ENCODE measurements at regions not wholly inside any gene's neighbourhood (a gene's known extent, or its start where the extent isn't known, plus 50 kb on each side); places are given as distances from the start of the nearest gene placed in this dataset.

- no peak overlapping the region for H3K9ac ChIP-seq (ENCODE audit: insufficient read depth in 1 of 2, low read length in 2 of 2)
- H3K9me3 ChIP-seq (ENCODE audit: control insufficient read depth in 4 of 4, insufficient read depth in 3 of 4, low read length in 3 of 4): peaks cover 0 to 8% (median 0%) of the 10 kb centered on the region in 4 donors
- DNase-seq: no peak
- TF ChIP-seq CTCF (IDR thresholded peaks at IDR 0.05; ENCODE audit: control extremely low read depth, extremely low read depth): no peak
- peaks cover 0 to 4% (median 0%) of the 10 kb centered on the region in 5 donors for H3K4me1 ChIP-seq (ENCODE audit: control insufficient read depth in 5 of 5, insufficient read depth in 5 of 5, low read length in 5 of 5)
- no peaks in the 10 kb centered on the region for H3K27me3 ChIP-seq (ENCODE audit: control insufficient read depth in 3 of 3, insufficient read depth in 3 of 3, low read length in 2 of 3)
- no peak overlapping the region for H3K4me3 ChIP-seq
- ATAC-seq (ENCODE audit: insufficient read depth, low FRiP score): no peak
- no peaks in the 10 kb centered on the region for H3K36me3 ChIP-seq (ENCODE audit: control insufficient read depth in 4 of 4, insufficient read depth in 4 of 4, low read length in 4 of 4)
- H3K27ac ChIP-seq (ENCODE audit: low read depth in 1 of 2, low read length in 1 of 2): no peak overlapping the region
Measured at GRCh38 chr12:98179151-98179550, 336.2 kb upstream of the TMPO start.

GRCh38 chr12:98180603-98181002 is 334.8 kb upstream of the TMPO start:
- H3K4me1 ChIP-seq (ENCODE audit: control insufficient read depth in 5 of 5, insufficient read depth in 5 of 5, low read length in 5 of 5): peaks cover 0 to 4% (median 0%) of the 10 kb centered on the region in 5 donors
- DNase-seq: no peak
- ATAC-seq (ENCODE audit: insufficient read depth, low FRiP score): no peak
- no peaks in the 10 kb centered on the region for H3K27me3 ChIP-seq (ENCODE audit: control insufficient read depth in 3 of 3, insufficient read depth in 3 of 3, low read length in 2 of 3)
- no peak overlapping the region for H3K4me3 ChIP-seq
- no peaks in the 10 kb centered on the region for H3K36me3 ChIP-seq (ENCODE audit: control insufficient read depth in 4 of 4, insufficient read depth in 4 of 4, low read length in 4 of 4)
- H3K9ac ChIP-seq (ENCODE audit: insufficient read depth in 1 of 2, low read length in 2 of 2): no peak overlapping the region
- H3K9me3 ChIP-seq (ENCODE audit: control insufficient read depth in 4 of 4, insufficient read depth in 3 of 4, low read length in 3 of 4): peaks cover 0 to 6% (median 0%) of the 10 kb centered on the region in 4 donors
- TF ChIP-seq CTCF (IDR thresholded peaks at IDR 0.05; ENCODE audit: control extremely low read depth, extremely low read depth): no peak
- no peak overlapping the region for H3K27ac ChIP-seq (ENCODE audit: low read depth in 1 of 2, low read length in 1 of 2)
- WGBS, 2 donors: 86 to 91% methylated on average over 13 of the region's 13 CpGs

GRCh38 chr12:98182821-98183220 is 332.6 kb upstream of the TMPO start:
- no peak overlapping the region for H3K4me3 ChIP-seq
- H3K4me1 ChIP-seq (ENCODE audit: control insufficient read depth in 5 of 5, insufficient read depth in 5 of 5, low read length in 5 of 5): peaks cover 0 to 4% (median 0%) of the 10 kb centered on the region in 5 donors
- no peak overlapping the region for H3K9ac ChIP-seq (ENCODE audit: insufficient read depth in 1 of 2, low read length in 2 of 2)
- TF ChIP-seq CTCF (IDR thresholded peaks at IDR 0.05; ENCODE audit: control extremely low read depth, extremely low read depth): no peak
- 94% methylated on average over 2 of the region's 2 CpGs for WGBS, 2 donors
- no peaks in the 10 kb centered on the region for H3K27me3 ChIP-seq (ENCODE audit: control insufficient read depth in 3 of 3, insufficient read depth in 3 of 3, low read length in 2 of 3)
- DNase-seq (no peak), ATAC-seq (ENCODE audit: insufficient read depth, low FRiP score) (no peak)
- no peaks in the 10 kb centered on the region for H3K36me3 ChIP-seq (ENCODE audit: control insufficient read depth in 4 of 4, insufficient read depth in 4 of 4, low read length in 4 of 4)
- H3K9me3 ChIP-seq (ENCODE audit: control insufficient read depth in 4 of 4, insufficient read depth in 3 of 4, low read length in 3 of 4): peaks cover 0 to 2% (median 0%) of the 10 kb centered on the region in 4 donors
- no peak overlapping the region for H3K27ac ChIP-seq (ENCODE audit: low read depth in 1 of 2, low read length in 1 of 2)

GRCh38 chr12:98185606-98186005 is 329.8 kb upstream of the TMPO start:
- DNase-seq (no peak), ATAC-seq (ENCODE audit: insufficient read depth, low FRiP score) (no peak)
- Histone ChIP-seq H3K9me3 (ENCODE audit: control insufficient read depth in 4 of 4, insufficient read depth in 3 of 4, low read length in 3 of 4) (peaks cover 0 to 2% (median 0%) of the 10 kb centered on the region in 4 donors), H3K4me1 (ENCODE audit: control insufficient read depth in 5 of 5, insufficient read depth in 5 of 5, low read length in 5 of 5) (peaks cover 0 to 7% (median 0%) of the 10 kb centered on the region in 5 donors), H3K27ac (ENCODE audit: low read depth in 1 of 2, low read length in 1 of 2) (no peak overlapping the region), H3K4me3 (no peak overlapping the region), H3K27me3 (ENCODE audit: control insufficient read depth in 3 of 3, insufficient read depth in 3 of 3, low read length in 2 of 3) (no peaks in the 10 kb centered on the region), H3K9ac (ENCODE audit: insufficient read depth in 1 of 2, low read length in 2 of 2) (no peak overlapping the region), H3K36me3 (ENCODE audit: control insufficient read depth in 4 of 4, insufficient read depth in 4 of 4, low read length in 4 of 4) (no peaks in the 10 kb centered on the region)
- no peak for TF ChIP-seq CTCF (IDR thresholded peaks at IDR 0.05; ENCODE audit: control extremely low read depth, extremely low read depth)
- WGBS, 2 donors: 69 to 77% methylated on average over 3 of the region's 3 CpGs
